Stimulated activated CD4-positive, alpha-beta T cell treated with anti-CD3 and anti-CD28 coated beads, Interleukin-15, amount 100 ng/mL, for 24 hours (primary cell): ENCODE measurements at regions not wholly inside any gene's neighbourhood (a gene's known extent, or its start where the extent isn't known, plus 50 kb on each side); places are given as distances from the start of the nearest gene placed in this dataset.
"Not testable (repeated sequence)": the region's sequence is repeated elsewhere in the genome, so short reads cannot be mapped to it uniquely, and the experiment has no call there.

Source experiments
- DNase-seq: peaks from one replicate; pipeline ENCODE4 v3.0.0-alpha.2; 2020

- no peak for DNase-seq
These were observed 92.5 kb downstream of the MMUT start for GRCh38 chr6:49370518-49370917.

- DNase-seq: no peak
These were observed 96.5 kb downstream of the MMUT start for GRCh38 chr6:49366539-49366938.

DNA sequence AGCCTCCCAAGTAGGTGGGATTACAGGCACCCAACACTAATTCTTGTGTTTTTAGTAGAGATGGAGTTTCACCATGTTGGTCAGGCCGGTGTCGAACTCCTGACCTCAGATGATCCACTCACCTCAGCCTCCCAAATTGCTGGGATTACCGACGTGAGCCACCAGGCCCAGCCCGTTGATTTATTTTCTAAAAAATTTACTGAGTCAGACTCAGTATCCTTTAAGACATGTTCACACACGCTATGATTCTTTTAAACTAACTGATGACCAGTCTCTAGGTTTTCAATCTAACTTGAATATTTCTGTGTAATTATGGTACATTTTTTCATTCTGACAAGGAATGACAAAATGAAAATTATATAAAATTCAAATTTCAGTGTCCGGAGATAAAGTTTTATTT lies 114.5 kb downstream of the MMUT start:
- no peak for DNase-seq

DNA sequence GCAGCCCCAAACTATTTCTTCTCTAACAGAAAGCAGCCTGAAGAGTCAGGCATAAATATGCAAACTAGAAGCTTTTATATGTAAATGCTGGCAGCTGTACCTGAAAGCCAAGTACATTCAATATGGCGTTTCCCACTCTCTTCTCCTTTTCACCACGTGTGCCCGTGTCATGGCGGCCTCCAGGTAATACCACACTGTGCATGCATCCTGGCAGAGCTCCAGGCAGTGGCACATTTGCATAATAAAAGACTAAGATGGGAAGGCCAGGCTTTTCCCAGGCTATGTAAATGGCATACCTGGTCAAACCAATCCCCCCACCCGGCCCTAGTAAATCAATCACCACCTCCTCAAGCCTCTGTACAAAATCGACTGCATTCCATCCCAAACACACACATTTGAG lies 120.6 kb downstream of the MMUT start:
- no peak for DNase-seq

GRCh38 chr6:49341869-49342268 lies 121.2 kb downstream of the MMUT start:
- no peak for DNase-seq

GRCh38 chr6:49339096-49339495 lies 124.0 kb downstream of the MMUT start:
- DNase-seq: no peak

GRCh38 chr6:49336514-49337131 lies 126.4 kb downstream of the MMUT start:
- DNase-seq: no peak

- no peak for DNase-seq
These were observed 129.5 kb downstream of the MMUT start for GRCh38 chr6:49333345-49334125.

GRCh38 chr6:49332781-49333180 lies 130.3 kb downstream of the MMUT start:
- DNase-seq: no peak

DNA sequence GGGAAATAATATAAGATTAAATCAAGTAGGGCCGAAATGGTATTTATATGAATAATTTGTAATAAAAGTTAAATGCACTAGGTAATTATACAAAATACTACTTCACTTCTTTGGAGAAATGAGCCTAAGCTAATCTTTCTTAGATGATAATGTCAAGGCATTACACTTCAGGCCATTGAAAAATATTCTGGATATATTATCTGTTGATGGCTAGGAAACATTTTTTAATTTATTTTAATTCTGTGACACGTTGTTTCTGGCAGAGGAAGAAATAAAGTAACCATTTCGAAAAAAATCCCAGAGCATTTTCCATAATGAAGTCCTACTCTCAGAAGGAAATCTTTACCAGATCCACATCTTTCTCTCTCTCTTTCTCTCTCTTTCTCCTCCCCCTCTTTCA lies 133.9 kb downstream of the MMUT start:
- DNase-seq: no peak

DNA sequence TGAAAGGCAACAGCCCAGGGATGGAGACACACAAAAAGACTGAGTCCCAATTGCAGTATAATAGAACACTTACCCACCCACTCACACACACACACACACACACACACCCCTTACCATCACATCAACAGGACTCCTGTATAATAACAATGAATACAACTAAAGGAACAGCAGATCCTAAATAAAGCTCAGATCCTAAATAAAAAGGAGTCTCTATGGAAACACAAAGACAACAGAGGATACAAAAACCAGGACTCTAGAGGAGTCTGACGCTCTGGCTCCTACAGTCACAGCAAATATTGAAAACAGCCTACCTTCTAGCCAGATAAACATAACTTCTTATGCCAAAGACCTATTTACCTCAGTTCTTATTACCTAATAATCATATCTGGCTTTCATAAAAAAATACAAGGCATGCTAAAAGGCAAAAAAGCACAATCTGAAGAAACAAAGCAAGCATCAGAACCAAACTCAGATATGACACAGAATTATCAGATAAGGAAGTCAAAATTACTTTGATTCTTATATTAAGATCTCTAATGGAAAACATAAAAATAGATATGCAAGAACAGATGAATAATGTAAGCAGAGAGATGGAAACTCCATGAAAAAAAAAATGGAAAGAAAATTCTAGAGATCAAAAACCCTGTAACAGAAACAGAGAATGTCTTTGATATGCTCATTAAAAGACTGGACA lies 134.9 kb downstream of the MMUT start:
- no peak for DNase-seq

GRCh38 chr6:49327571-49327970 lies 135.5 kb downstream of the MMUT start:
- no peak for DNase-seq

GRCh38 chr6:49327005-49327404 lies 136.0 kb downstream of the MMUT start:
- no peak for DNase-seq

DNA sequence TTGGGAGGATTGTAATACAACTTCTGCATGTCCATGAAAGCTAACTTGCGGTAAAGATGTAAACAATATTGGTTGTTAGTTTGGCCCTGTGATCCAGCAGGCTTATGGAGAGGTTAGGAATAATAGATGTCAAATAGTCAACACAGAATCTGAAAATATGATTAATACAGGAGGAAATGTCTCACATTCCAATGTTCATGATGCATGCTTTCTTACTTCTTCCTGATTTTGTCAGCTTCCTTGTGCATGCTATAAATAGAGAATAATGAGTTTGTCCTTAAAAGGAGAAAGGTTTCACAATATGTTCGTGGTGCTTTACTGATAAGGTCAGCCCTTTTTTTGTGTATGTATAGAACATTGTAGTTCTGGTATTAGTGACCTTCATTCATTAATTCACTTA lies 136.7 kb downstream of the MMUT start:
- DNase-seq: no peak

DNA sequence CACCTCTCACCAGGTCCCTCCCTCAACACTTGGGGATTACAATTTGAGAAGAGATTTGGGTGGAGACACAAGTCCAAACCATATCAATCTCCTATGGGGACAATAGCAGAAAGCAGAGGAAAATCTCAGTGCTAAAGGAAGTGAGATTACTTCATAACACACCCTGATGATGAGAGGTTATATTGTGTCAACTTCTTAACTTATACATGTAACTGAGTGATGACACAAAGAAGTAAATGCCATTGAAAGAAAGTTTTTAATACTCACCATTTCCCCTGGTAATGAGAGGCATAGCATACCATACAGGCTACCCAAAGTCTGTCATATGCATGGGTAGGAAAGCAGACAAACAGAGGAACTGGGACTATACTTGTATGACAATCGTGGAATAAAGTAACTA lies 137.2 kb downstream of the MMUT start:
- DNase-seq: no peak

- no peak for DNase-seq
These were observed 140.2 kb downstream of the MMUT start for GRCh38 chr6:49322861-49323260.

- DNase-seq: no peak
These were observed 141.4 kb downstream of the MMUT start for GRCh38 chr6:49321561-49322072.

DNA sequence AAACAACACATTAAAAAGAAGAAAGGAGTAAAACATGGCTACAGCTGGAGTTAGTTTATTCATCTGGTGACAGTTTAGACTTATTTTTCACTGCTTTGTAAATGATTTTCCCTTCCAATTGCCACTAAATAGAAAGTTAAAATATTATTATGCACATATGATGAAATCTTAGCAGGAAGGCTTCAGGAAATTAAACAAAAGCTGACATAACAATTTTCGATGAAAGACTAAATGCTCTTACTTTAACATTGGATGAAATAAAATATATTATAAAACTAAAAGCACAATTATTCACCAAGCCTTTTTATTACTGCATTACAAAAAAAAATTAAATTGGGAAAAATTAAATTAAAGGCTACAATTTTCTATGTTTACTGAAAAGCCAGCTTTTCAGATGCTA lies 158.0 kb downstream of the MMUT start:
- no peak for DNase-seq

GRCh38 chr6:49304393-49304792 lies 158.7 kb downstream of the MMUT start:
- DNase-seq: not testable (repeated sequence)

DNA sequence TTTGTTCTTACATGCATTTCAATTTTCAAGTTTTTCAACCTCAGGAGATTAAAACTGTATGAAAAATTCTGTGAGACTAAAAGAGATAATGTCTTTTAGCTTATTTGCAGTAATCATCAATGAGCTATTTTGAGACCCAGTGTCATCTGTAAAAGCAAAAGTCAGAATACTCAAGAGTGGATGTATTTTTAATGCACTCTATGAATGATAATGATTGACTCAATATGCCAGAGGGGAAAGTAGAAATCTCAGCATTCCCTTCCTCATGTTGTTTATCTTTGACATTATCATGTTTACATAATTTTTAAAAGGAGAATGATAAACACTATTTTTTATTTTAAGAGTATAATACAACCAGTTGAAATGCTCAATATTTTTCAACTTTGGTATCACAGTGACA lies 162.1 kb downstream of the MMUT start:
- DNase-seq: no peak

GRCh38 chr6:49300443-49300842 lies 162.6 kb downstream of the MMUT start:
- DNase-seq: no peak

DNA sequence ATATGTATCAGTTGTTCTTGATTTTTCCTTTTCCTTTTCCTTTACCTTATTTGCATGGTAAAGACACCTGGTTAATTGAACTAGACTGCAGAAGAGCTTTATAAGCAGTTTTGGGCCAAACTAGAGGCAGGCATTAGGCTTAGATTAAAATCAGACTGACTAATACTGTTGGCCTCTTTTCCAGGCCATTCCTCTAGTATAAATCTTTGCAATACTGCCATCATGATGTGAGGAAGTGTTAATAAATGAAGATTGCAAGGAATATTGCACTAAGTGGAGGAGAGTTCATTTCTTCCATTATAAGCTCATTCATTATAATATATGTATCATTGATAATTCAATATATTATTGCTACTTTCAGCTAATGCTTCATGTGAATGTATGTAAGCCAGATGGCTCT lies 163.8 kb downstream of the MMUT start:
- no peak for DNase-seq

DNA sequence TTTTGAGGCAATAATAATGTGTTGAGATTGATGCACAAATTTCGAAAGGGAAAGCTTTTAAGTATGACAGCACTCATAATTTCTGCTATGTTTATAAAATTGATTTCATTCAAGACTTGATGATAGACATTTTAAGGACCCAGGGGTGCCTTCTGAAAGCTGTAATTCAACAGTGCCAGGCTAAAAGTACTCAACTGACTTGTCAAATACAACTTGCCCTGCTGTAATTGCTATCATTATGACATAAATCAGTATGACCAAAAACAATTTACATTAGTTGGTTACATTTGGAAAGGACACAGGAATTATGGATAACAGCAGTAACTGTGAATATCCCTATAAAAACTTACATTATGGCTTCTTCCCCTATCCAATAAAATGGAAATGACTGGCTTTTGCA lies 178.9 kb downstream of the MMUT start:
- no peak for DNase-seq
